ENCODE measurements at regions not wholly inside any gene's neighbourhood (a gene's known extent, or its start where the extent isn't known, plus 50 kb on each side); places are given as distances from the start of the nearest gene placed in this dataset.

DNA sequence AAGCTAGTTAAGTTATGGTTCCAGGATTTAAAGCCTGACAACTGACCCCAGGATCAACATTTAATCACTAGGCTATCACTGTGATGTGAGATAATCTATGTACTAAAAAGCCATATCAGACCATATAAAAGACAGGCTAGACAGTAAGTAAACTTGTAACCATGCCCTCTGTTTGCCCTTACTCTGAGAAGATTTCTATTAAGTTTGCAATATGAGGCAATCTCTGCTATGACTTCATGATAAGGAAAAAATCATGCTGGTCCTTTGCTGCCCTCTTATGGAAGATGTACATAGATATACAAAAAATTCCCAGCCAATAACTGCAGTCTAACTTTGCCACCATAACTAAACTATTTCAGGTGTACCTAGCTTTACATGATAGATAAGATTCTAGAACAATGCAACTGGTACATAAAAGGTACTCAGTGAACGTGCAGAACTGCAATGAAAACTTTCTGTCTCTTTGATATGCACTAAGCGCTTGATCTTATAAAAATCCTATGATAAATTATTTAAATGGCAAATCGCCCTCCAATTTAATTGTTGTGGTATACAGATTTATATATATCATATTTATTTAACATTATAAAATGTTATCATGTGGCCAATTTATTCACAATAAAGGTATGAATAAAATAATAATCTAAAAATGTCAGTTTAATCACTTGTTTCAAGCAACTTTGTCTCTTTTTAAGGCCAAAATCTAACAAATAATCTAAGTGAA lies 70.5 kb downstream of the FAM217A start:
- DNase-seq, result peak; percentile 78 to 89

DNA sequence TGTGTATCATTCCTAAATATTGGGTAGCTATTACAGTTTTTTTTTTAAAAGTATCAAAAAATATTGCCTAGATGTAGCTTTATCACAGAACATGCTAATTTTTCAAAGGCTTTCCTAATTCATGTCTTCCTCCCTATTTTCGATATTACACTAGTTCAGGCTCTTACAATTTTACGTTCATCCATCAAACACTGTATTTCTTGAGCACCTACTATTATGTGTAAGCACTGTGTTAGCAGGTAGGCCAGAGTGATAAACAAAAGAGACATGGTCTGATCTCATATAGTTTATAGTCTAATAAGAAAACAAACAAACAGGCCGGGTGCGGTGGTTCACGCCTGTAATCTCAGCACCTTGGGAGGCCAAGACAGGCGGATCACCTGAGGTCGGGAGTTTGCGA lies 69.5 kb downstream of the FAM217A start:
- no peak for DNase-seq

GRCh38 chr6:4010048-4010447 lies 68.9 kb downstream of the FAM217A start:
- DNase-seq, result no peak

- DNase-seq, result peak; percentile 7 to 38
Observed at GRCh38 chr6:4010689-4011090, 68.2 kb downstream of the FAM217A start.

GRCh38 chr6:4012826-4013225 lies 66.1 kb downstream of the FAM217A start:
- DNase-seq, result no peak

GRCh38 chr6:4017058-4017739 lies 61.7 kb downstream of the FAM217A start:
- peak in 1 of 2 experiments; percentile 30 for DNase-seq

GRCh38 chr6:4017834-4018170 lies 61.1 kb downstream of the FAM217A start:
- peak; percentile 65 to 66 for DNase-seq

GRCh38 chr6:4018171-4018923 lies 60.6 kb downstream of the FAM217A start:
- DNase-seq, result peak; percentile 95 to 96
